Dendritic cell treated with granulocyte-macrophage colony-stimulating factor and Interleukin-4, amounts not matched to agents 40 ng/mL and 50 ng/mL, for 4 days (primary cell): ENCODE measurements at regions not wholly inside any gene's neighbourhood (a gene's known extent, or its start where the extent isn't known, plus 50 kb on each side); places are given as distances from the start of the nearest gene placed in this dataset.
"Not testable (repeated sequence)": the region's sequence is repeated elsewhere in the genome, so short reads cannot be mapped to it uniquely, and the experiment has no call there.

Experiments used
- H3K27ac Mint-ChIP-seq: one replicate; pipeline ENCODE4 v1.8.0; 2022; ENCODE audit warnings: mild to moderate bottlenecking, mixed read lengths
- H3K27me3 Mint-ChIP-seq: one replicate; pipeline ENCODE4 v1.8.0; 2022; ENCODE audit warnings: mild to moderate bottlenecking, mixed read lengths
- H3K36me3 Mint-ChIP-seq: one replicate; pipeline ENCODE4 v1.8.0; 2022; ENCODE audit warnings: low read depth, mixed read lengths
- H3K4me1 Mint-ChIP-seq: one replicate; pipeline ENCODE4 v1.8.0; 2022; ENCODE audit warnings: low read depth, mixed read lengths
- H3K4me3 Mint-ChIP-seq: one replicate; pipeline ENCODE4 v1.8.0; 2022; ENCODE audit warnings: mild to moderate bottlenecking, moderate library complexity, mixed read lengths
- H3K9me3 Mint-ChIP-seq: one replicate; pipeline ENCODE4 v1.8.0; 2022; ENCODE audit warnings: mixed read lengths
- intact Hi-C: fragments of 100-400 bp; cut with micrococcal nuclease; formaldehyde crosslinking; loops from one replicate; pipeline ENCODE4 v1.15.0; 2022

GRCh38 chr1:220942278-220942677 lies 63.0 kb downstream of the HLX start:
- H3K9me3 Mint-ChIP-seq, result no peaks in the 10 kb centered on the region
- no peaks in the 10 kb centered on the region for H3K4me1 Mint-ChIP-seq
- intact Hi-C loops, result no loop called here

GRCh38 chr1:220942914-220943313 lies 63.7 kb downstream of the HLX start:
- H3K27me3 Mint-ChIP-seq, H3K4me3 Mint-ChIP-seq, H3K36me3 Mint-ChIP-seq, intact Hi-C loops, H3K9me3 Mint-ChIP-seq, H3K27ac Mint-ChIP-seq, H3K4me1 Mint-ChIP-seq: not testable (repeated sequence)

More at GRCh38 chr1:220942278-220942677, 63.0 kb downstream of the HLX start:
- H3K27ac Mint-ChIP-seq, result no peak overlapping the region
- peaks cover 4% of the 10 kb centered on the region for H3K27me3 Mint-ChIP-seq
- no peaks in the 10 kb centered on the region for H3K36me3 Mint-ChIP-seq
- H3K4me3 Mint-ChIP-seq, result no peak overlapping the region

- intact Hi-C loops, result no loop called here
- Mint-ChIP-seq H3K4me1 (no peaks in the 10 kb centered on the region), H3K4me3 (no peak overlapping the region), H3K9me3 (no peaks in the 10 kb centered on the region), H3K36me3 (no peaks in the 10 kb centered on the region), H3K27ac (no peak overlapping the region), H3K27me3 (peaks cover 4% of the 10 kb centered on the region)
Observed at GRCh38 chr1:220943319-220943996, 64.2 kb downstream of the HLX start.

GRCh38 chr1:220950576-220950975 lies 71.3 kb downstream of the HLX start:
- H3K9me3 Mint-ChIP-seq, result peaks cover 16% of the 10 kb centered on the region
- H3K4me3 Mint-ChIP-seq, result no peak overlapping the region
- intact Hi-C loops, result loop anchor here (5.0 kb wide), 1 partner anchor 38 kb away; no protein-coding TSS in a partner anchor
- H3K27me3 Mint-ChIP-seq, result peaks cover 7% of the 10 kb centered on the region
- peaks cover 14% of the 10 kb centered on the region for H3K36me3 Mint-ChIP-seq
- H3K27ac Mint-ChIP-seq, result no peak overlapping the region
- peaks cover 12% of the 10 kb centered on the region for H3K4me1 Mint-ChIP-seq

GRCh38 chr1:220952961-220953643 lies 73.9 kb downstream of the HLX start:
- Mint-ChIP-seq H3K4me1 (peaks cover 25% of the 10 kb centered on the region), H3K9me3 (peaks cover 16% of the 10 kb centered on the region), H3K27me3 (peaks cover 7% of the 10 kb centered on the region), H3K36me3 (peaks cover 14% of the 10 kb centered on the region), H3K27ac (no peak overlapping the region), H3K4me3 (no peak overlapping the region)
- intact Hi-C loops, result loop anchor here (5.0 kb wide), 1 partner anchor 41 kb away; no protein-coding TSS in a partner anchor

GRCh38 chr1:220954321-220955075 lies 75.3 kb downstream of the HLX start:
- Mint-ChIP-seq H3K27me3 (peaks cover 7% of the 10 kb centered on the region), H3K4me1 (peaks cover 35% of the 10 kb centered on the region), H3K27ac (no peak overlapping the region), H3K9me3 (peaks cover 13% of the 10 kb centered on the region), H3K4me3 (no peak overlapping the region), H3K36me3 (peaks cover 13% of the 10 kb centered on the region)
- intact Hi-C loops, result loop anchor here (5.0 kb wide), 1 partner anchor 42 kb away; no protein-coding TSS in a partner anchor

- intact Hi-C loops, result no loop called here
- H3K27me3 Mint-ChIP-seq, result peaks cover 7% of the 10 kb centered on the region
- H3K4me3 Mint-ChIP-seq, result no peak overlapping the region
- peaks cover 40% of the 10 kb centered on the region for H3K4me1 Mint-ChIP-seq
- peaks cover 7% of the 10 kb centered on the region for H3K36me3 Mint-ChIP-seq
- H3K27ac Mint-ChIP-seq, result no peak overlapping the region
- peaks cover 7% of the 10 kb centered on the region for H3K9me3 Mint-ChIP-seq
Observed at GRCh38 chr1:220955116-220955515, 75.9 kb downstream of the HLX start.

- no peak overlapping the region for H3K27ac Mint-ChIP-seq
- intact Hi-C loops, result no loop called here
- no peak overlapping the region for H3K4me3 Mint-ChIP-seq
- H3K9me3 Mint-ChIP-seq, result no peaks in the 10 kb centered on the region
- peaks cover 7% of the 10 kb centered on the region for H3K27me3 Mint-ChIP-seq
- H3K36me3 Mint-ChIP-seq, result no peaks in the 10 kb centered on the region
- peaks cover 50% of the 10 kb centered on the region for H3K4me1 Mint-ChIP-seq
Observed at GRCh38 chr1:220956501-220957232, 77.4 kb downstream of the HLX start.

- H3K9me3 Mint-ChIP-seq, result no peaks in the 10 kb centered on the region
Observed at GRCh38 chr1:220957233-220957605, 78.0 kb downstream of the HLX start.

GRCh38 chr1:220958234-220958633 lies 79.0 kb downstream of the HLX start:
- Mint-ChIP-seq H3K27ac (peak overlapping the region; percentile 37), H3K36me3 (no peaks in the 10 kb centered on the region), H3K9me3 (no peaks in the 10 kb centered on the region), H3K4me3 (no peak overlapping the region), H3K4me1 (peaks cover 61% of the 10 kb centered on the region), H3K27me3 (peaks cover 7% of the 10 kb centered on the region)
- intact Hi-C loops, result no loop called here

More at GRCh38 chr1:220957233-220957605, 78.0 kb downstream of the HLX start:
- H3K4me1 Mint-ChIP-seq, result peaks cover 56% of the 10 kb centered on the region
- intact Hi-C loops, result no loop called here
- peak overlapping the region; percentile 37 for H3K27ac Mint-ChIP-seq
- no peak overlapping the region for H3K4me3 Mint-ChIP-seq
- no peaks in the 10 kb centered on the region for H3K36me3 Mint-ChIP-seq
- H3K27me3 Mint-ChIP-seq, result peaks cover 7% of the 10 kb centered on the region

- Mint-ChIP-seq H3K4me1 (peaks cover 45% of the 10 kb centered on the region), H3K9me3 (peaks cover 11% of the 10 kb centered on the region), H3K27me3 (peaks cover 5% of the 10 kb centered on the region), H3K27ac (peak overlapping the region; percentile 67), H3K36me3 (peaks cover 7% of the 10 kb centered on the region), H3K4me3 (no peak overlapping the region)
- intact Hi-C loops, result no loop called here
Observed at GRCh38 chr1:220962031-220962751, 82.9 kb downstream of the HLX start.

- peaks cover 10% of the 10 kb centered on the region for H3K27me3 Mint-ChIP-seq
- peaks cover 7% of the 10 kb centered on the region for H3K36me3 Mint-ChIP-seq
- H3K4me1 Mint-ChIP-seq, result peaks cover 17% of the 10 kb centered on the region
- intact Hi-C loops, result no loop called here
- peaks cover 11% of the 10 kb centered on the region for H3K9me3 Mint-ChIP-seq
- H3K27ac Mint-ChIP-seq, result no peak overlapping the region
- no peak overlapping the region for H3K4me3 Mint-ChIP-seq
Observed at GRCh38 chr1:220966041-220966440, 86.8 kb downstream of the HLX start.

GRCh38 chr1:220966473-220966872 lies 87.2 kb downstream of the HLX start:
- no peak overlapping the region for H3K27ac Mint-ChIP-seq
- H3K4me3 Mint-ChIP-seq, result no peak overlapping the region
- peaks cover 11% of the 10 kb centered on the region for H3K9me3 Mint-ChIP-seq
- intact Hi-C loops, result no loop called here
- H3K36me3 Mint-ChIP-seq, result peaks cover 7% of the 10 kb centered on the region
- H3K27me3 Mint-ChIP-seq, result peaks cover 12% of the 10 kb centered on the region
- H3K4me1 Mint-ChIP-seq, result peaks cover 12% of the 10 kb centered on the region
